ENCODE measurements at regions not wholly inside any gene's neighbourhood (a gene's known extent, or its start where the extent isn't known, plus 50 kb on each side); places are given as distances from the start of the nearest gene placed in this dataset.
A peak's percentile ranks its signal among the peaks of the same experiment; 100 is the strongest.

- TF ChIP-seq, protein P1, sequence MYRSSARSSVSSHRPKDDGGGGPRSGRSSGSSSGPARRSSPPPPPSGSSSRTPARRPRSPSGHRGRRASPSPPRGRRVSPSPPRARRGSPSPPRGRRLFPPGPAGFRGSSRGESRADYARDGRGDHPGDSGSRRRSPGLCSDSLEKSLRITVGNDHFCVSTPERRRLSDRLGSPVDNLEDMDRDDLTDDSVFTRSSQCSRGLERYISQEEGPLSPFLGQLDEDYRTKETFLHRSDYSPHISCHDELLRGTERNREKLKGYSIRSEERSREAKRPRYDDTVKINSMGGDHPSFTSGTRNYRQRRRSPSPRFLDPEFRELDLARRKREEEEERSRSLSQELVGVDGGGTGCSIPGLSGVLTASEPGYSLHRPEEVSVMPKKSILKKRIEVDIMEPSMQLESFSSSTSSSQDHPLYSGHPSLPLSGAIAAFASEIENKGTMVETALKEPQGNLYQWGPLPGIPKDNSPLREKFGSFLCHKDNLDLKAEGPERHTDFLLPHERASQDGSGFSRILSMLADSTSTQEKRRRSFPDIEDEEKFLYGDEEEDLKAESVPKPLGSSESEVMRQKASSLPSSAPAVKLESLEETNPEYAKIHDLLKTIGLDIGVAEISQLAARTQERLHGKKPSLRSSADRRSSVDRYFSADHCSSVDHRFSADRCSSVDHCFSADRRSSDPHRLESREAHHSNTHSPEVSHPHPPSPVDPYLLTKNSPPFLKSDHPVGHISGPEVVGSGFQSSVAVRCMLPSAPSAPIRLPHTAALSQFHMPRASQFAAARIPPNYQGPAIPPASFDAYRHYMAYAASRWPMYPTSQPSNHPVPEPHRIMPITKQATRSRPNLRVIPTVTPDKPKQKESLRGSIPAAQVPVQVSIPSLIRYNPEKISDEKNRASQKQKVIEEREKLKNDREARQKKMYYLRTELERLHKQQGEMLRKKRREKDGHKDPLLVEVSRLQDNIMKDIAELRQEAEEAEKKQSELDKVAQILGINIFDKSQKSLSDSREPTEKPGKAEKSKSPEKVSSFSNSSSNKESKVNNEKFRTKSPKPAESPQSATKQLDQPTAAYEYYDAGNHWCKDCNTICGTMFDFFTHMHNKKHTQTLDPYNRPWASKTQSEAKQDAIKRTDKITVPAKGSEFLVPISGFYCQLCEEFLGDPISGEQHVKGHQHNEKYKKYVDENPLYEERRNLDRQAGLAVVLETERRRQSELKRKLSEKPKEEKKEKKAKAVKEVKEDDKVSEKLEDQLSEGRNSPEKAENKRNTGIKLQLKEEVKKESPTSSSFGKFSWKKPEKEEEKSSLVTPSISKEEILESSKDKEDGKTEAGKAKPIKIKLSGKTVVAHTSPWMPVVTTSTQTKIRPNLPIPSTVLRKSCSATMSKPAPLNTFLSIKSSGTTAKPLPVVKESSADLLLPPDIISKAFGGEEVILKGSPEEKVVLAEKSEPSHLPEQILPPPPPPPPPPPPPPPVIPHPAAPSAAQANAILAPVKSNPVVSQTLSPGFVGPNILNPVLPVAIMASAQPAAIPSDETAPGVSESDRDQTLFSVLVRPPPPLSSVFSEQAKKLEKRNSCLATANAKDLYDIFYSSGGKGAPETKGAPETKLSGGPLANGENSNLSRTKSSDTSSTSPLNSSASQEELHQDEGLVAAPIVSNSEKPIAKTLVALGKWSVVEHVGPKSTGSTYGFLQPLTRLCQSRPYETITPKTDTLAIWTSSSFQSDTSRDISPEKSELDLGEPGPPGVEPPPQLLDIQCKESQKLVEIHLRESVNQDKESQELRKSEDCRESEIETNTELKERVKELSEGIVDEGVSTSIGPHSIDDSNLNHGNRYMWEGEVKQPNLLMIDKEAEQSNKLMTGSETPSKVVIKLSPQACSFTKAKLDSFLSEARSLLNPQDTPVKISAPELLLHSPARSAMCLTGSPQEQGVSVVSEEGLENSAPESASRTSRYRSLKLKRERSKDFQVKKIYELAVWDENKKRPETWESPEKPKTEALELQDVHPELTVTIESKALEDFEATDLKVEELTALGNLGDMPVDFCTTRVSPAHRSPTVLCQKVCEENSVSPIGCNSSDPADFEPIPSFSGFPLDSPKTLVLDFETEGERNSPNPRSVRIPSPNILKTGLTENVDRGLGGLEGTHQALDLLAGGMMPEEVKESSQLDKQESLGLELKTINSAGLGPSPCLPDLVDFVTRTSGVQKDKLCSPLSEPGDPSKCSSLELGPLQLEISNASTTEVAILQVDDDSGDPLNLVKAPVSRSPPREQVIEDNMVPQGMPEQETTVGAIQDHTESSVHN (CRISPR knock-in tag; IDR thresholded peaks at IDR 0.05): no peak
- no peak for TF ChIP-seq DRAP1 (CRISPR knock-in tag; IDR thresholded peaks at IDR 0.05)
- TF ChIP-seq NFYB (CRISPR knock-in tag; IDR thresholded peaks at IDR 0.05): peak; percentile 39; the same call in 1 of the 2 replicates
These were observed 77.3 kb upstream of the LTA4H start (continued) for GRCh38 chr12:96112733-96113132.

DNA sequence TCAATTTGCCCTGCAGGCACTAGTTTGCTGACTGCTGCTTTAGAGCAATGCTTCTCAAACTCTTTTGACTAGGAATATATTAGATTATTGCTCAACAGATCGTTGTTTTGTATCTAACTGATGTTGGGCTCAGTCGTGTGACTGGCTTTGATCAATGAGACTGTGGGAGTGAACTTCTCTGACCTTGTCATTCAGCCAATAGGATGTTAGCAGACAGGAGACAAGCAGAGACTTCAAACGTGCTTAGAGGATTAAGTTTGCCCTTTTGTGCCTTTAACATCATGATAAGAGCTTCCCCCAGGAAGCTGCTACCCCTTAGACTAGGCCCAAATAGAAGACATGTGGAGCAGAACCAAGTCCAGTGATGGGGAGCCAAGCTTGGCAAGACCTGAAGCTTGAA is 76.7 kb upstream of the ELK3 start:
- CTCF ChIA-PET (ENCODE audit: low intra/inter-chr PET ratio, low total read pairs): no interaction called here
- TF ChIP-seq DMAP1 (CRISPR knock-in tag; IDR thresholded peaks at IDR 0.05) (0 out of 2 replicates have a peak, but pooled peaks have one; percentile 39), KAT8 (CRISPR knock-in tag; IDR thresholded peaks at IDR 0.05) (peak; percentile 22; the same call in 1 of the 2 replicates), CREM (IDR thresholded peaks at IDR 0.05) (peak; percentile 33; the same call in 1 of the 2 replicates), CREM (CRISPR knock-in tag; IDR thresholded peaks at IDR 0.05) (no peak), PTBP1 (IDR thresholded peaks at IDR 0.05; ENCODE audit: low read depth, low read length, poor library complexity, severe bottlenecking) (no peak), FOXK1 (CRISPR knock-in tag; IDR thresholded peaks at IDR 0.05; ENCODE audit: borderline replicate concordance, low read depth) (0 out of 2 replicates have a peak, but pooled peaks have one; percentile 19), TCF7 (IDR thresholded peaks at IDR 0.05; ENCODE audit: low read depth) (peak; percentile 86)
- TF ChIP-seq, protein P2, sequence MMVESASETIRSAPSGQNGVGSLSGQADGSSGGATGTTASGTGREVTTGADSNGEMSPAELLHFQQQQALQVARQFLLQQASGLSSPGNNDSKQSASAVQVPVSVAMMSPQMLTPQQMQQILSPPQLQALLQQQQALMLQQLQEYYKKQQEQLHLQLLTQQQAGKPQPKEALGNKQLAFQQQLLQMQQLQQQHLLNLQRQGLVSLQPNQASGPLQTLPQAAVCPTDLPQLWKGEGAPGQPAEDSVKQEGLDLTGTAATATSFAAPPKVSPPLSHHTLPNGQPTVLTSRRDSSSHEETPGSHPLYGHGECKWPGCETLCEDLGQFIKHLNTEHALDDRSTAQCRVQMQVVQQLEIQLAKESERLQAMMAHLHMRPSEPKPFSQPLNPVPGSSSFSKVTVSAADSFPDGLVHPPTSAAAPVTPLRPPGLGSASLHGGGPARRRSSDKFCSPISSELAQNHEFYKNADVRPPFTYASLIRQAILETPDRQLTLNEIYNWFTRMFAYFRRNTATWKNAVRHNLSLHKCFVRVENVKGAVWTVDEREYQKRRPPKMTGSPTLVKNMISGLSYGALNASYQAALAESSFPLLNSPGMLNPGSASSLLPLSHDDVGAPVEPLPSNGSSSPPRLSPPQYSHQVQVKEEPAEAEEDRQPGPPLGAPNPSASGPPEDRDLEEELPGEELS (CRISPR knock-in tag; IDR thresholded peaks at IDR 0.05): peak; percentile 72; the same call in 1 of the 2 replicates

More for the DNA sequence above, 76.7 kb upstream of the ELK3 start:
- Histone ChIP-seq H2AFZ (ENCODE audit: low read length) (no peak overlapping the region), H3K4me1 (ENCODE audit: insufficient read depth, low read length) (peaks cover 30% of the 10 kb centered on the region), H3K4me3 (replicated peaks in 1 of 3; ENCODE audit: insufficient read depth in 1 of 3, low read depth in 2 of 3, low read length in 3 of 3) (no peak overlapping the region), H3K36me3 (replicated peaks in 1 of 2; ENCODE audit: control insufficient read depth in 1 of 2, insufficient read depth in 2 of 2, low read length in 2 of 2) (no peaks in the 10 kb centered on the region), H3K9ac (ENCODE audit: insufficient read depth, low read depth, low read length) (no peak overlapping the region), H3K9me3 (ENCODE audit: low read length) (no peaks in the 10 kb centered on the region), H3K27me3 (ENCODE audit: control insufficient read depth in 1 of 2, insufficient read depth in 2 of 2, low read length in 2 of 2) (0 out of 5 replicates have a peak, but pooled peaks cover 0 to 3% of the 10 kb centered on the region in 2 experiments), H4K20me1 (ENCODE audit: insufficient read depth, low read length) (no peaks in the 10 kb centered on the region), H3K79me2 (ENCODE audit: insufficient read depth, low read length) (no peaks in the 10 kb centered on the region), H3K27ac (ENCODE audit: extremely low read length, insufficient read depth, low read length) (peak overlapping the region; percentile 30), H3K4me2 (ENCODE audit: low read depth, low read length) (peak overlapping the region; percentile 23; the same call in 1 of the 2 replicates)
- BruUV-seq (replicated peaks): no TSS peak
- intact Hi-C loops (cut with micrococcal nuclease; ENCODE audit: unreplicated experiment): no loop called here
- ATAC-seq (peak; percentile 91), FAIRE-seq (peak; percentile 83), DNase-seq (ENCODE audit: low spot score) (peak; percentile 95)
- whole genome bisulfite sequencing (ENCODE audit: low lambda C conversion rate): 9% methylated on average over 3 of the region's 3 CpGs
- POLR2A ChIA-PET: no interaction called here
- in situ Hi-C loops (cut with HindIII; ENCODE audit: extremely low pct_ligation_motif_present, low pct_unique_long_range_greater_than_20kb): no loop called here

Data from HepG2 (cell line).